Progenitor cell of endocrine pancreas (in vitro differentiated cells): ENCODE measurements at regions not wholly inside any gene's neighbourhood (a gene's known extent, or its start where the extent isn't known, plus 50 kb on each side); places are given as distances from the start of the nearest gene placed in this dataset.
"Not testable (repeated sequence)": the region's sequence is repeated elsewhere in the genome, so short reads cannot be mapped to it uniquely, and the experiment has no call there.

ENCODE experiments used
- DNase-seq: peaks from one replicate; pipeline ENCODE4 v3.0.0; 2021; ENCODE audit warnings: low spot score; ENCODE audit not compliant: unreplicated experiment
- H3K27ac Mint-ChIP-seq: 2 replicates; pipeline ENCODE4 v1.8.0; 2021; ENCODE audit warnings: mild to moderate bottlenecking, moderate library complexity, mixed read lengths
- H3K27me3 Mint-ChIP-seq: 2 replicates; pipeline ENCODE4 v1.8.0; 2021; ENCODE audit warnings: mixed read lengths
- H3K36me3 Mint-ChIP-seq: 2 replicates; pipeline ENCODE4 v1.8.0; 2022; ENCODE audit warnings: mixed read lengths; ENCODE audit not compliant: insufficient read depth
- H3K4me1 Mint-ChIP-seq: 2 replicates; pipeline ENCODE4 v1.8.0; 2021; ENCODE audit warnings: low read depth, mixed read lengths
- H3K4me3 Mint-ChIP-seq: 2 replicates; pipeline ENCODE4 v1.8.0; 2021; ENCODE audit warnings: low read depth, mild to moderate bottlenecking, moderate library complexity, mixed read lengths
- H3K9me3 Mint-ChIP-seq: 2 replicates; pipeline ENCODE4 v1.8.0; 2021; ENCODE audit warnings: low read depth, mixed read lengths
- TF ChIP-seq, protein P1 (sequence below): fragments of 200-600 bp; sonication (generic); IDR thresholded peaks from one replicate; pipeline ENCODE4 v1.5.0; 2021; ENCODE audit warnings: antibody characterized with exemption, mild to moderate bottlenecking; ENCODE audit not compliant: unreplicated experiment

DNA sequence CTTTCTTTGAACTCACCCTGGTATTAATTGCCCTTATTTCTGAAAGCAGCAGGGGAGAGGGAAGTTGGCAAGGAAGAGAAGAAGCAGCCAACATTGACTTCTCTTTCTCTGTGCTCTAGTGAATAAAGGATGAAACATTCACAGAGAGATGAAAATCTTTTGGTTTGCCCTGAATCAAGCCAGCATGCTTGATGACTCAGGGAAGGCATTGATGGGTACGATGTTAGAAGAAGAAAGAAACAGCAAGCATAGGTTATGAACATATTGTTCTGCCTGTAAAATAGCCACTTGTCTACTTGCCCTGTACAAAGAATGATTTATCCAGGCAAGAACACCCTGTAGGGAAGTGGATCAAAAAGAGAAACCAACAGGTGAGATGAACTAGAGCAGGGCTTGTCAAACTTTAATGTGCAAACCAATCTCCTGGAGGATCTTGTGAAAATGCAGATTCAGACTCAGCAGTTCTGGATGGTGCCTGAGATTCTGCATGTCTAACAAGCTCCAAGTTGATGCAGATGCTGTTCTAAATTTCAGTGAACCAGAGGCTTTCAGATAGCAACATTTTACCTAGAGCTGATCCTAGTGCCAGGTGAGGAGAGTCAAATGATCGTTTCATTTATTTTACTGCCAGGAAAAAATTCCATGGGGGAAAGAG is 586.6 kb upstream of the TLE4 start:
- H3K36me3 Mint-ChIP-seq = no peaks in the 10 kb centered on the region
- H3K4me3 Mint-ChIP-seq = no peak overlapping the region
- no peak overlapping the region for H3K27ac Mint-ChIP-seq
- TF ChIP-seq, protein P1, sequence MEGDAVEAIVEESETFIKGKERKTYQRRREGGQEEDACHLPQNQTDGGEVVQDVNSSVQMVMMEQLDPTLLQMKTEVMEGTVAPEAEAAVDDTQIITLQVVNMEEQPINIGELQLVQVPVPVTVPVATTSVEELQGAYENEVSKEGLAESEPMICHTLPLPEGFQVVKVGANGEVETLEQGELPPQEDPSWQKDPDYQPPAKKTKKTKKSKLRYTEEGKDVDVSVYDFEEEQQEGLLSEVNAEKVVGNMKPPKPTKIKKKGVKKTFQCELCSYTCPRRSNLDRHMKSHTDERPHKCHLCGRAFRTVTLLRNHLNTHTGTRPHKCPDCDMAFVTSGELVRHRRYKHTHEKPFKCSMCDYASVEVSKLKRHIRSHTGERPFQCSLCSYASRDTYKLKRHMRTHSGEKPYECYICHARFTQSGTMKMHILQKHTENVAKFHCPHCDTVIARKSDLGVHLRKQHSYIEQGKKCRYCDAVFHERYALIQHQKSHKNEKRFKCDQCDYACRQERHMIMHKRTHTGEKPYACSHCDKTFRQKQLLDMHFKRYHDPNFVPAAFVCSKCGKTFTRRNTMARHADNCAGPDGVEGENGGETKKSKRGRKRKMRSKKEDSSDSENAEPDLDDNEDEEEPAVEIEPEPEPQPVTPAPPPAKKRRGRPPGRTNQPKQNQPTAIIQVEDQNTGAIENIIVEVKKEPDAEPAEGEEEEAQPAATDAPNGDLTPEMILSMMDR = no peak
- no peaks in the 10 kb centered on the region for H3K9me3 Mint-ChIP-seq
- H3K4me1 Mint-ChIP-seq = no peaks in the 10 kb centered on the region
- DNase-seq = no peak
- H3K27me3 Mint-ChIP-seq = no peaks in the 10 kb centered on the region

DNA sequence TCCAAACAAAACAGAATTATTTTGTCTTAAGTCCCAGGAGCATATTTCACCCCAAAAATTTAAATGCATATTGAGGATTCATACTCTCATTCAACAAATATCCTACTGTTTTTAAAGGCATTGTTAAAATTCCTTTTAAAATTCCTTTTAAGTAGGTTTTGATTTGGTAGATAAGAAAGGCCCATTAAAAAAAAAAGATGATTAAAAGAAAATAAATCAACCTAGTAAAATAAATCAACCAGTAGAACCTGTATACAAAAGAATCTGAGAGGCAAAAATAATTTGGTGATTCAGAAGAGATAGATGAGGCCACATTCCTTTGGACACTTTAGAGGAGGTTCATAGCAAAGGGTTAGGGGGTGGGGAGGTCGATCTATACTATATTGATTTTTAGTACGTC is 585.3 kb upstream of the TLE4 start:
- Mint-ChIP-seq H3K36me3 (no peaks in the 10 kb centered on the region), H3K4me1 (no peaks in the 10 kb centered on the region), H3K27ac (no peak overlapping the region), H3K27me3 (no peaks in the 10 kb centered on the region), H3K9me3 (no peaks in the 10 kb centered on the region), H3K4me3 (no peak overlapping the region)
- DNase-seq = no peak
- TF ChIP-seq, protein P1 = no peak

DNA sequence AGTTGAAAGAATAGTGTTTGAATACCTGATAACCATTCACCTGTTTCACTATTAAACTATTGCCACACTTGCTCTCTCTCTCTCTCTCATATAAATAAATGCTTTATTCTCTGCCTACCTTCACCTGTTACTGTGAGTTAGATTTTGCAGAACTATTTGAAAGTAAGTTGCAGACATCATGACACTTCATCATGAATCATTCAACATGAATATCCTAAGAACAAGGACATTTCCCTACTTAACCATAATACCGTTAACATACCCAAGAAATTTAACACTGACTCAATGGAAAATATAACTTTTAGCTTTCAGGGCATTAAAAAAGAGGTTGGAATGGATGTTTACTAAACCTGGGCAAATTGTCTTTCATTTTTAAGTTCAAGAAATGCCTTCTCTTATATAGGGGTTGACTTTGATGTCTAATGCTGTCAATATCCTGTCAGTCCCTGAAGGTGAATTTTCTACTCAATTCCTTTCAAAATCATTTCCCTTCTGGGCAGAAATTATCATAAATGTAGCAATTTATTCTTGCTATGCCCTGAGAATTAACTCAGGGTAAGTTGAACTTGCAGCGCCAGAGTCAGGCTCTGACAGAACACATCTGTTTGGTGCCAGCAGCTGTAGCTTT is 582.6 kb upstream of the TLE4 start:
- TF ChIP-seq, protein P1 = no peak
- no peak overlapping the region for H3K4me3 Mint-ChIP-seq
- H3K4me1 Mint-ChIP-seq = no peaks in the 10 kb centered on the region
- no peaks in the 10 kb centered on the region for H3K9me3 Mint-ChIP-seq
- no peak for DNase-seq
- H3K27me3 Mint-ChIP-seq = no peaks in the 10 kb centered on the region
- no peaks in the 10 kb centered on the region for H3K36me3 Mint-ChIP-seq
- H3K27ac Mint-ChIP-seq = no peak overlapping the region

DNA sequence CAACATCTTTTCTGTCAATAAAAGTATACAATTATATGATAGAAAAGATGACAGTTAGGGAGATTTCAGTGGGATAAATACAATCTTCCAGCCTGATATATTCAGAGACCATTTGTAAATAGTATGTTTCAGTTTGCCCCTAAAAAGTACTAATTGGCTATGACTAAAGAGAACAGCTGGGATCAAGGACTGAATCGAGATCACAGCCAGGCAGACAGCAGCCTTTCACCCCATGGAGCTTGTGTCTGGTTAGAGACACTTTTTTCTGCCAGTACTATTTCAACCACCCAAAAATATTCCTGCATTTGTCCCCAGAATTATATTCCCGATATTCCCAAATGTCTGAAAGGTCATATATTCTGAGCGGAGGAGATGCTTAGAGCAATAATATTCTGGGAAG is 577.3 kb upstream of the TLE4 start:
- Mint-ChIP-seq H3K36me3 (no peaks in the 10 kb centered on the region), H3K4me1 (no peaks in the 10 kb centered on the region), H3K9me3 (no peaks in the 10 kb centered on the region), H3K27ac (no peak overlapping the region), H3K4me3 (no peak overlapping the region), H3K27me3 (no peaks in the 10 kb centered on the region)
- TF ChIP-seq, protein P1 = no peak
- DNase-seq = no peak

DNA sequence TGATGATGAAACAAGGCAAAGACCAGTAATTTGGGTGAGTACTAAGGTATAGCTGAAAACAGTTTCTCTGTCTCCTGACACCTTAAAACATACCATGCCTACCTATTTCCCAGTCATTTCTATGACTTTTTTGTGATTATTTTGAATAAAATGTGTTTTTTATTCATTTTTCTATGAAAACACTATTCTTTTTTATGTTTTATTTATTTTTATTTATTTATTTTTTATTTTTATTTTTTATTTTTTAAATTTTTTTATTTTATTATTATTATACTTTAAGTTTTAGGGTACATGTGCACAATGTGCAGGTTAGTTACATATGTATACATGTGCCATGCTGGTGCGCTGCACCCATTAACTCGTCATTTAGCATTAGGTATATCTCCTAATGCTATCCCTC is 576.8 kb upstream of the TLE4 start:
- not testable (repeated sequence) for H3K4me1 Mint-ChIP-seq, H3K9me3 Mint-ChIP-seq, H3K27me3 Mint-ChIP-seq, H3K27ac Mint-ChIP-seq, DNase-seq, H3K36me3 Mint-ChIP-seq, H3K4me3 Mint-ChIP-seq

DNA sequence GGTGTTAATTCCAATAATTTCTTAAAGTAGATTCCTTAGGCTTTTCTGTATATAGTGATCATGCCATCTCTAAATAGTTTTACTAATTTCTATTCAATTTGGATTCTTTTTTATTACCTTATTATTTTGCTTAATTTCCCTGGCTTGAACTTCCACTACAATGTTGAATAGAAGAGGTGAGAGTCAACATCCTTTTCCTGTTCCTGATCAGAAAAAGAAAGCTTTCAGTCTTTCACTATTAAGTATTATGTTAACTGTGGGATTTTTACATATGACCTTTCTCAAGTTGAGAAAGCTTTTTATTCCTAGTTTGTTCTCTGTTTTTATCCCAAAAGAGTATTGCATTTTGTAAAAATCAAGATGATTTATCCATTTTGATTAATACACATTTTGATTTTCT is 574.5 kb upstream of the TLE4 start:
- H3K27ac Mint-ChIP-seq = no peak overlapping the region
- H3K4me3 Mint-ChIP-seq = no peak overlapping the region
- TF ChIP-seq, protein P1 = no peak
- no peaks in the 10 kb centered on the region for H3K36me3 Mint-ChIP-seq
- H3K4me1 Mint-ChIP-seq = no peaks in the 10 kb centered on the region
- no peaks in the 10 kb centered on the region for H3K27me3 Mint-ChIP-seq
- H3K9me3 Mint-ChIP-seq = no peaks in the 10 kb centered on the region
- no peak for DNase-seq
